ENCODE measurements at regions not wholly inside any gene's neighbourhood (a gene's known extent, or its start where the extent isn't known, plus 50 kb on each side); places are given as distances from the start of the nearest gene placed in this dataset.

- intact Hi-C loops (cut with DNase I; ENCODE audit: low total_unique reads), result no loop called here
- no peak overlapping the region for H3K27ac ChIP-seq
- no peak overlapping the region for H3K4me3 ChIP-seq
- no peaks in the 10 kb centered on the region for H3K4me1 ChIP-seq
- TF ChIP-seq CTCF (IDR thresholded peaks at IDR 0.05), result no peak
- no peaks in the 10 kb centered on the region for H3K36me3 ChIP-seq
- peaks cover 0 to 9% (median 0%) of the 10 kb centered on the region in 3 donors for H3K9me3 ChIP-seq
- DNase-seq, result no peak
- H3K27me3 ChIP-seq, result no peaks in the 10 kb centered on the region
These were observed 53.2 kb upstream of the ZNF536 start for GRCh38 chr19:30318936-30319335.

GRCh38 chr19:30319411-30319810 lies 52.8 kb upstream of the ZNF536 start:
- no peak for DNase-seq
- intact Hi-C loops (cut with DNase I; ENCODE audit: low total_unique reads), result no loop called here
- H3K27me3 ChIP-seq, result no peaks in the 10 kb centered on the region

GRCh38 chr19:30319876-30320275 lies 52.3 kb upstream of the ZNF536 start:
- no peak for TF ChIP-seq CTCF (IDR thresholded peaks at IDR 0.05)
- intact Hi-C loops (cut with DNase I; ENCODE audit: low total_unique reads), result no loop called here

More at GRCh38 chr19:30319411-30319810, 52.8 kb upstream of the ZNF536 start:
- no peak for TF ChIP-seq CTCF (IDR thresholded peaks at IDR 0.05)
- Histone ChIP-seq H3K4me3 (no peak overlapping the region), H3K36me3 (no peaks in the 10 kb centered on the region), H3K9me3 (peaks cover 0 to 9% (median 0%) of the 10 kb centered on the region in 3 donors), H3K4me1 (no peaks in the 10 kb centered on the region), H3K27ac (no peak overlapping the region)

GRCh38 chr19:30320466-30320865 lies 51.7 kb upstream of the ZNF536 start:
- no peak overlapping the region for H3K4me3 ChIP-seq
- H3K36me3 ChIP-seq, result no peaks in the 10 kb centered on the region
- no peaks in the 10 kb centered on the region for H3K4me1 ChIP-seq
- peaks cover 0 to 2% (median 0%) of the 10 kb centered on the region in 3 donors for H3K9me3 ChIP-seq
- TF ChIP-seq CTCF (IDR thresholded peaks at IDR 0.05), result no peak
- no peak overlapping the region for H3K27ac ChIP-seq
- no peaks in the 10 kb centered on the region for H3K27me3 ChIP-seq
- DNase-seq, result no peak
- intact Hi-C loops (cut with DNase I; ENCODE audit: low total_unique reads), result no loop called here

More at GRCh38 chr19:30319876-30320275, 52.3 kb upstream of the ZNF536 start:
- Histone ChIP-seq H3K4me3 (no peak overlapping the region), H3K27ac (no peak overlapping the region), H3K27me3 (no peaks in the 10 kb centered on the region), H3K36me3 (no peaks in the 10 kb centered on the region), H3K9me3 (peaks cover 0 to 8% (median 0%) of the 10 kb centered on the region in 3 donors), H3K4me1 (no peaks in the 10 kb centered on the region)
- no peak for DNase-seq

GRCh38 chr19:30320916-30321315 lies 51.3 kb upstream of the ZNF536 start:
- H3K9me3 ChIP-seq, result no peaks in the 10 kb centered on the region
- no peaks in the 10 kb centered on the region for H3K4me1 ChIP-seq
- H3K27me3 ChIP-seq, result no peaks in the 10 kb centered on the region
- intact Hi-C loops (cut with DNase I; ENCODE audit: low total_unique reads), result no loop called here
- no peak overlapping the region for H3K27ac ChIP-seq
- H3K36me3 ChIP-seq, result no peaks in the 10 kb centered on the region
- no peak for DNase-seq
- no peak overlapping the region for H3K4me3 ChIP-seq
- TF ChIP-seq CTCF (IDR thresholded peaks at IDR 0.05), result no peak

Data from tibial artery (tissue), 4 donors.